ENCODE measurements at regions not wholly inside any gene's neighbourhood (a gene's known extent, or its start where the extent isn't known, plus 50 kb on each side); places are given as distances from the start of the nearest gene placed in this dataset.

DNA sequence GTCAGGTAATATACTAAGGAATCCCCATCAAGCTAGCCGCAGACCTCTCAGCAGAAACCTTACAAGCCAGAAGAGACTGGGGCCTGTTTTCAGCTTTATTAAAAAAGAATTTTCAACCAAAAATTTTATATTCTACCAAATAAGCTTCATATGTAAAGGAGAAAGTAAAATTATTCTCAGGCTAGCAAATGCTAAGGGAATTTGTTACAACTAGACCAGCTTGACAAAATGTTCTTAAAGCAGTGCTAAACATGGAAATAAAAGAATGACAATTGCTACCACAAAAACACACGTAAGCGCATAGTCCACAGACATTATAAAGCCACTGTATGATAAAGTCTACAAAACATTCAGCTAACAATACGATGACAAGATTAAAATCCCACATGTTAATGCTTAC is 449.4 kb upstream of the MON1B start:
- Histone ChIP-seq H3K9ac (ENCODE audit: low read length) (no peak overlapping the region), H2BK12ac (ENCODE audit: low read length in 2 of 2) (no peak overlapping the region), H2AK5ac (ENCODE audit: low read length, severe bottlenecking) (no peak overlapping the region), H3K4ac (ENCODE audit: low read depth in 1 of 2, low read length in 2 of 2) (no peak overlapping the region), H2BK120ac (ENCODE audit: low read depth, low read length) (no peak overlapping the region), H3K14ac (ENCODE audit: low read length in 2 of 2) (no peak overlapping the region), H2BK5ac (ENCODE audit: low read depth, low read length, poor library complexity, severe bottlenecking) (no peak overlapping the region), H2AFZ (ENCODE audit: low read depth, low read length) (no peak overlapping the region), H4K8ac (ENCODE audit: low read length) (no peak overlapping the region), H3K27me3 (ENCODE audit: control insufficient read depth in 1 of 2, insufficient read depth in 1 of 2, low read length in 2 of 2) (no peaks in the 10 kb centered on the region), H3K36me3 (ENCODE audit: control insufficient read depth in 1 of 2, insufficient read depth in 2 of 2, low read depth in 1 of 2, low read length in 2 of 2) (no peaks in the 10 kb centered on the region), H3K23ac (ENCODE audit: low read length in 2 of 2) (no peak overlapping the region), H3K27ac (ENCODE audit: low read length, poor library complexity, severe bottlenecking) (no peak overlapping the region), H3K9me3 (ENCODE audit: control insufficient read depth, low read length) (peaks cover 27% of the 10 kb centered on the region), H4K91ac (ENCODE audit: low read length) (no peak overlapping the region), H3K79me1 (replicated peaks; ENCODE audit: low read length, poor library complexity, severe bottlenecking) (no peaks in the 10 kb centered on the region), H3K4me3 (ENCODE audit: insufficient read depth in 1 of 2, low read depth in 1 of 2, low read length in 2 of 2) (no peak overlapping the region), H3K4me1 (ENCODE audit: control insufficient read depth, insufficient read depth, low read depth, low read length) (no peaks in the 10 kb centered on the region), H2BK15ac (ENCODE audit: low read depth, poor library complexity, severe bottlenecking) (no peak overlapping the region), H3K18ac (ENCODE audit: low read depth in 1 of 2, low read length in 2 of 2) (no peak overlapping the region), H3K4me2 (ENCODE audit: low read length, poor library complexity, severe bottlenecking) (no peak overlapping the region)
- DNase-seq: no peak
- WGBS: 82% methylated on average over 2 of the region's 4 CpGs

DNA sequence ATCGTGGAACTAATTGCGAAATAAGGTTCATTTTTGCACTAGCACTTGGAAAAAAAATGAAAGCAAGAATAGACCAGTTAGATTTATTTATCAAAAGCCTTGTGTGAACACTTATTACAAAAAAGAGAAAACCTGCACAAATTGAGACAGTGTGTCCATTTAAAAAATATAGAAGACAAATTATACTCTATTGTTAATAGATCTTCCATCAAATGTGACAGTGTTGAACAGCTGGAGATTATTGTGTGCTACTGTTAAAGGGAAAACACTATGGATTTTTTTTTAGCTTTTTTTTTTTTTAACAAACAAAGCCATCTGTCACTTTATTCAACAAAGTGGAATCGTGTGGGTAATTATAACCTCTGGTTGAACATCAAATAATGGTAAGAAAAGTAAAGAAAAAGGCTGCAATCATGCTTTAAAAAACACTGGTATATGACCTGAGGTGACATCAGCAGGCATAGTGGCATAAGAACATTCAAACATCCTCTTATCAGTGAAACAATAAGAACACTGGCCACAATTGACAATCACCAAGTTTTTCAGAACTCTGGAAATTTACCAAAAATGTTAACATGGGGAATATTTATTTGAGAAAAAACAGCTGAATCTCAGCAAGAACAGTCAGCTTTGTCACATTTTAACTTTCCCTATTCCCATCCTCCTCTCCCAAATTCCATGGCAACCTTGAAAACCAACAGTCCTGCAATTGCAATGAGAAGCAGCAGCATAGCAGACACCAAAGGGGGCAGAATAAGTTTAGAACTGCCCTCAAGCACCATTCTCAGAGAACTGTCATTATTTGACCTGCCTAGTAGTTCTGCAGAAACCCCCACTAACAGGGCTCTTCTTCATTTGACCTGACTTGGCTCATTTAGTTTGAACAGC is 442.3 kb upstream of the MON1B start:
- no peaks in the 10 kb centered on the region for H3K4me1 ChIP-seq (ENCODE audit: control insufficient read depth, insufficient read depth, low read depth, low read length)
- no peak overlapping the region for H4K91ac ChIP-seq (ENCODE audit: low read length)
- no peak overlapping the region for H3K18ac ChIP-seq (ENCODE audit: low read depth in 1 of 2, low read length in 2 of 2)
- H3K4me2 ChIP-seq (ENCODE audit: low read length, poor library complexity, severe bottlenecking): no peak overlapping the region
- no peak overlapping the region for H2BK5ac ChIP-seq (ENCODE audit: low read depth, low read length, poor library complexity, severe bottlenecking)
- H3K27ac ChIP-seq (ENCODE audit: low read length, poor library complexity, severe bottlenecking): no peak overlapping the region
- no peak overlapping the region for H3K4ac ChIP-seq (ENCODE audit: low read depth in 1 of 2, low read length in 2 of 2)
- H3K79me1 ChIP-seq (replicated peaks; ENCODE audit: low read length, poor library complexity, severe bottlenecking): no peaks in the 10 kb centered on the region
- no peaks in the 10 kb centered on the region for H3K36me3 ChIP-seq (ENCODE audit: control insufficient read depth in 1 of 2, insufficient read depth in 2 of 2, low read depth in 1 of 2, low read length in 2 of 2)
- no peak overlapping the region for H3K23ac ChIP-seq (ENCODE audit: low read length in 2 of 2)
- no peak overlapping the region for H2AK5ac ChIP-seq (ENCODE audit: low read length, severe bottlenecking)
- no peak overlapping the region for H3K4me3 ChIP-seq (ENCODE audit: insufficient read depth in 1 of 2, low read depth in 1 of 2, low read length in 2 of 2)
- whole genome bisulfite sequencing: 57% methylated on average over 2 of the region's 3 CpGs
- H3K9ac ChIP-seq (ENCODE audit: low read length): no peak overlapping the region
- H2AFZ ChIP-seq (ENCODE audit: low read depth, low read length): no peak overlapping the region
- no peaks in the 10 kb centered on the region for H3K9me3 ChIP-seq (ENCODE audit: control insufficient read depth, low read length)
- no peak overlapping the region for H2BK15ac ChIP-seq (ENCODE audit: low read depth, poor library complexity, severe bottlenecking)
- no peak for DNase-seq
- H4K8ac ChIP-seq (ENCODE audit: low read length): no peak overlapping the region
- no peaks in the 10 kb centered on the region for H3K27me3 ChIP-seq (ENCODE audit: control insufficient read depth in 1 of 2, insufficient read depth in 1 of 2, low read length in 2 of 2)
- no peak overlapping the region for H2BK12ac ChIP-seq (ENCODE audit: low read length in 2 of 2)
- H3K14ac ChIP-seq (ENCODE audit: low read length in 2 of 2): no peak overlapping the region
- no peak overlapping the region for H2BK120ac ChIP-seq (ENCODE audit: low read depth, low read length)

DNA sequence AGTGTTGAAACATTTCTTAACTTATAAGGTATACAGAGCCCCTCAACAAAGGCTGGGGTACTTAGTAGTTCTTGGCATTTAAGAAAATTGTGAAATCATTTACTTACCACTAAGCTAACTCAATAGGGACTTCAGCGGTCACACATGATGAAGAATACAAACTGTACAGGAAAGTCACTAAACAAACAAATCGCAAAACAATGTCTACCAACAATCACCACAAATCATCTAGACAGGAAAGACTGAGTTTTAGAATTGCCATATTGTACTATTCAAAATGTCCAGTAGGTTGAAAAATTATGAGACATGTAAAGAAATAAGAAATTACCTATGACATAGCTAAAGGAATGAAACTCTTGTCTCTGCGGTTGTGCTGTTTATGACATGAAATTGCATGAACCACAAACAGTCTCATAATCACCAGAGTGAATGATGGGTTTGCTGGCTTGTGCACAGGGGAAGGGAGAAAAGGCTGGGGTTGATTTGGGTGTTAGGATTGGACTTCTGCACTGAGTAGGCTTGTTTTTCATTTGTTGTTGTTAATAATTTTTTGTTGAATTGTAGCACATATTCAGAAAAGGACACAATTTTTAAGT is 441.1 kb upstream of the MON1B start:
- Histone ChIP-seq H3K9ac (ENCODE audit: low read length) (no peak overlapping the region), H3K4me1 (ENCODE audit: control insufficient read depth, insufficient read depth, low read depth, low read length) (no peaks in the 10 kb centered on the region), H3K4ac (ENCODE audit: low read depth in 1 of 2, low read length in 2 of 2) (no peak overlapping the region), H2BK5ac (ENCODE audit: low read depth, low read length, poor library complexity, severe bottlenecking) (no peak overlapping the region), H3K4me3 (ENCODE audit: insufficient read depth in 1 of 2, low read depth in 1 of 2, low read length in 2 of 2) (no peak overlapping the region), H3K23ac (ENCODE audit: low read length in 2 of 2) (no peak overlapping the region), H2AFZ (ENCODE audit: low read depth, low read length) (no peak overlapping the region), H3K79me1 (replicated peaks; ENCODE audit: low read length, poor library complexity, severe bottlenecking) (no peaks in the 10 kb centered on the region), H2BK120ac (ENCODE audit: low read depth, low read length) (no peak overlapping the region), H3K9me3 (ENCODE audit: control insufficient read depth, low read length) (no peaks in the 10 kb centered on the region), H3K27ac (ENCODE audit: low read length, poor library complexity, severe bottlenecking) (no peak overlapping the region), H3K4me2 (ENCODE audit: low read length, poor library complexity, severe bottlenecking) (no peak overlapping the region), H2BK15ac (ENCODE audit: low read depth, poor library complexity, severe bottlenecking) (no peak overlapping the region), H3K36me3 (ENCODE audit: control insufficient read depth in 1 of 2, insufficient read depth in 2 of 2, low read depth in 1 of 2, low read length in 2 of 2) (no peaks in the 10 kb centered on the region), H2BK12ac (ENCODE audit: low read length in 2 of 2) (no peak overlapping the region), H4K8ac (ENCODE audit: low read length) (no peak overlapping the region), H2AK5ac (ENCODE audit: low read length, severe bottlenecking) (no peak overlapping the region), H4K91ac (ENCODE audit: low read length) (no peak overlapping the region), H3K14ac (ENCODE audit: low read length in 2 of 2) (no peak overlapping the region), H3K18ac (ENCODE audit: low read depth in 1 of 2, low read length in 2 of 2) (no peak overlapping the region), H3K27me3 (ENCODE audit: control insufficient read depth in 1 of 2, insufficient read depth in 1 of 2, low read length in 2 of 2) (no peaks in the 10 kb centered on the region)
- 64% methylated on average over 1 of the region's 3 CpGs for WGBS
- DNase-seq: peak; percentile 5

DNA sequence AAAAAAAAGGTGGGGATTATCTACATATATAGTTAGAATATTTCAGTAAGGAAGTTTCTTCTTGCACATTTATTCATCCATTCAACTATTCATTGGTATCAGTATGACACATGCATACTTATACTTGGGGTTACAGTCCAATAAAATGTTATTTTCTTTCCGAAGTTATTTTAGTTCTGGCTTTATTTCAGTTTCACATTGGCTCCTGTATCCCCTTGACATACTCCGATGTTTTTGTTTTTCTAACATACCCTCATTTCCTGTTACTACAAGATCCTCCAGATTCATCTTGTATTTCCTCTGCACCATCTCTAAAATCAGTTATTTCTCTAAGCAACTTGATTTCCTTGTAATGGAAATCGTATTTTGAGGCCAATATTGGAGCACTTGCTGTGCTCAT is 435.5 kb upstream of the MON1B start:
- no peak overlapping the region for H2BK5ac ChIP-seq (ENCODE audit: low read depth, low read length, poor library complexity, severe bottlenecking)
- H2BK120ac ChIP-seq (ENCODE audit: low read depth, low read length): no peak overlapping the region
- no peaks in the 10 kb centered on the region for H3K79me1 ChIP-seq (replicated peaks; ENCODE audit: low read length, poor library complexity, severe bottlenecking)
- no peak for DNase-seq
- no peaks in the 10 kb centered on the region for H3K27me3 ChIP-seq (ENCODE audit: control insufficient read depth in 1 of 2, insufficient read depth in 1 of 2, low read length in 2 of 2)
- H3K4me3 ChIP-seq (ENCODE audit: insufficient read depth in 1 of 2, low read depth in 1 of 2, low read length in 2 of 2): no peak overlapping the region
- H3K9me3 ChIP-seq (ENCODE audit: control insufficient read depth, low read length): peaks cover 3% of the 10 kb centered on the region
- no peak overlapping the region for H4K8ac ChIP-seq (ENCODE audit: low read length)
- H3K36me3 ChIP-seq (ENCODE audit: control insufficient read depth in 1 of 2, insufficient read depth in 2 of 2, low read depth in 1 of 2, low read length in 2 of 2): no peaks in the 10 kb centered on the region
- H4K91ac ChIP-seq (ENCODE audit: low read length): no peak overlapping the region
- H3K14ac ChIP-seq (ENCODE audit: low read length in 2 of 2): no peak overlapping the region
- H3K9ac ChIP-seq (ENCODE audit: low read length): no peak overlapping the region
- no peak overlapping the region for H2AFZ ChIP-seq (ENCODE audit: low read depth, low read length)
- H3K23ac ChIP-seq (ENCODE audit: low read length in 2 of 2): no peak overlapping the region
- no peaks in the 10 kb centered on the region for H3K4me1 ChIP-seq (ENCODE audit: control insufficient read depth, insufficient read depth, low read depth, low read length)
- no peak overlapping the region for H2AK5ac ChIP-seq (ENCODE audit: low read length, severe bottlenecking)
- no peak overlapping the region for H3K4ac ChIP-seq (ENCODE audit: low read depth in 1 of 2, low read length in 2 of 2)
- no peak overlapping the region for H2BK15ac ChIP-seq (ENCODE audit: low read depth, poor library complexity, severe bottlenecking)
- no peak overlapping the region for H3K4me2 ChIP-seq (ENCODE audit: low read length, poor library complexity, severe bottlenecking)
- 80% methylated on average over 3 of the region's 3 CpGs for WGBS
- H3K27ac ChIP-seq (ENCODE audit: low read length, poor library complexity, severe bottlenecking): no peak overlapping the region
- H2BK12ac ChIP-seq (ENCODE audit: low read length in 2 of 2): no peak overlapping the region
- no peak overlapping the region for H3K18ac ChIP-seq (ENCODE audit: low read depth in 1 of 2, low read length in 2 of 2)

Measured in mesenchymal stem cell (in vitro differentiated cells and primary cell).